B cell (primary cell): ENCODE measurements at regions not wholly inside any gene's neighbourhood (a gene's known extent, or its start where the extent isn't known, plus 50 kb on each side); places are given as distances from the start of the nearest gene placed in this dataset.

Source experiments
- ATAC-seq: fragments of 200-7000 bp; cut with Tn5 transposase; one replicate; pipeline ENCODE4 v1.10.0; 2021; ENCODE audit warnings: low read depth, mild to moderate bottlenecking, moderate number of reproducible peaks, moderate library complexity
- CTCF ChIA-PET: fragments of 350-600 bp; sonication (Branson Sonifier 250); formaldehyde crosslinking; loops from one replicate; lab custom pipeline; 2021; ENCODE audit warnings: antibody characterized with exemption, inconsistent platforms; lab: Charles Lee
- POLR2A ChIA-PET: fragments of 350-600 bp; sonication (Branson Sonifier 250); formaldehyde crosslinking; loops from one replicate; lab custom pipeline; 2021; ENCODE audit warnings: antibody characterized with exemption; lab: Charles Lee
- DNase-seq: peaks from one replicate; pipeline ENCODE4 v3.0.0; 2013
- H2AFZ ChIP-seq: 2 replicates; pipeline ENCODE4 v1.6.1; 2012; ENCODE audit warnings: mild to moderate bottlenecking, low read depth, low read length; ENCODE audit not compliant: insufficient read depth, poor library complexity, severe bottlenecking
- H3K27ac ChIP-seq, 2 donors: 1 replicate in 1 of 2; 2 replicates in 1 of 2; pipeline ENCODE4 v1.5.1; 2012 to 2013; ENCODE audit warnings: low read length in 2 of 2, mild to moderate bottlenecking in 2 of 2, moderate library complexity in 1 of 2
- H3K27me3 ChIP-seq, 4 experiments: fragments of 200-600 bp in 1 of 4; sonication (generic) in 1 of 4; replicated peaks in 1 of 4; 1 replicate in 2 of 4; 2 replicates in 2 of 4; pipeline versions ENCODE4 v1.6.1 to v1.7.0; 2013 to 2016; ENCODE audit warnings: low read length in 3 of 4, mild to moderate bottlenecking in 2 of 4, mixed read lengths in 1 of 4, moderate library complexity in 1 of 4; ENCODE audit not compliant: insufficient read depth in 4 of 4, control insufficient read depth in 3 of 4; ENCODE audit errors: control extremely low read depth in 1 of 4
- H3K36me3 ChIP-seq, 2 experiments: replicated peaks in 1 of 2; 1 replicate in 1 of 2; 2 replicates in 1 of 2; pipeline versions ENCODE4 v1.6.1 to v1.7.1; 2013; ENCODE audit warnings: low read length in 1 of 2; ENCODE audit not compliant: insufficient read depth in 2 of 2, control insufficient read depth in 1 of 2; ENCODE audit errors: control extremely low read depth in 1 of 2, extremely low read depth in 1 of 2
- H3K4me1 ChIP-seq, 2 donors: fragments of 200-600 bp in 1 of 2; sonication (generic) in 1 of 2; 1 replicate in 1 of 2; 2 replicates in 1 of 2; pipeline versions ENCODE4 v1.5.1 to v1.6.1; 2013 to 2017; ENCODE audit warnings: low read length in 2 of 2; ENCODE audit not compliant: control insufficient read depth in 2 of 2, insufficient read depth in 2 of 2
- H3K4me2 ChIP-seq: replicated peaks from 2 replicates; pipeline ENCODE3; 2012; ENCODE audit warnings: mild to moderate bottlenecking, low read depth, low read length; ENCODE audit not compliant: poor library complexity, severe bottlenecking
- H3K4me3 ChIP-seq, 5 experiments: fragments of 200-600 bp in 1 of 5; sonication (generic) in 1 of 5; 1 replicate in 3 of 5; 2 replicates in 2 of 5; pipeline versions ENCODE4 v1.5.1 to v1.7.0; 2011 to 2016; ENCODE audit warnings: low read length in 4 of 5, mild to moderate bottlenecking in 4 of 5, low read depth in 2 of 5, control low read depth in 1 of 5, moderate library complexity in 1 of 5; ENCODE audit not compliant: insufficient read depth in 1 of 5; ENCODE audit errors: control extremely low read depth in 1 of 5, extremely low read depth in 1 of 5
- H3K79me2 ChIP-seq: fragments of 200-600 bp; sonication (generic); one replicate; pipeline ENCODE4 v1.6.0; 2016; ENCODE audit warnings: low read length; ENCODE audit not compliant: control insufficient read depth, insufficient read depth
- H3K9ac ChIP-seq: fragments of 200-600 bp; sonication (generic); 2 replicates; pipeline ENCODE4 v1.6.1; 2017; ENCODE audit warnings: mild to moderate bottlenecking, low read length, moderate library complexity
- H3K9me3 ChIP-seq, 3 donors: one replicate each; pipeline versions ENCODE4 v1.6.1 to v1.7.1; 2013; ENCODE audit warnings: low read length in 2 of 3; ENCODE audit not compliant: control insufficient read depth in 2 of 3, insufficient read depth in 1 of 3; ENCODE audit errors: control extremely low read depth in 1 of 3
- H4K20me1 ChIP-seq: 2 replicates; pipeline ENCODE4 v1.6.0; 2012; ENCODE audit warnings: mild to moderate bottlenecking, low read length; ENCODE audit not compliant: insufficient read depth, control insufficient read depth, poor library complexity, severe bottlenecking
- H3K27ac Mint-ChIP-seq: one replicate; pipeline ENCODE4 v1.8.0; 2021; ENCODE audit warnings: mixed read lengths
- H3K27me3 Mint-ChIP-seq: one replicate; pipeline ENCODE4 v1.8.0; 2021; ENCODE audit warnings: mixed read lengths
- H3K4me1 Mint-ChIP-seq: one replicate; pipeline ENCODE4 v1.8.0; 2021; ENCODE audit warnings: mixed read lengths
- H3K4me3 Mint-ChIP-seq: one replicate; pipeline ENCODE4 v1.8.0; 2021; ENCODE audit warnings: mixed read lengths
- H3K9me3 Mint-ChIP-seq: one replicate; pipeline ENCODE4 v1.8.0; 2022; ENCODE audit warnings: mixed read lengths; ENCODE audit not compliant: insufficient read depth
- CTCF ChIP-seq: fragments of 200-600 bp; IDR thresholded peaks from one replicate; pipeline ENCODE4 v1.8.0; 2022; ENCODE audit warnings: antibody characterized with exemption, mild to moderate bottlenecking
- EZH2 ChIP-seq: IDR thresholded peaks from 2 replicates; pipeline ENCODE4 v1.6.1; 2012; ENCODE audit warnings: borderline replicate concordance, low read depth, mild to moderate bottlenecking, moderate library complexity, low read length; ENCODE audit not compliant: insufficient read depth, poor library complexity, severe bottlenecking
- WGBS: methylation state at CpG from one replicate; pipeline ENCODE4 v1.1.5; 2013; ENCODE audit warnings: missing lambda C conversion rate; ENCODE audit not compliant: insufficient coverage; 5-methylcytosine and 5-hydroxymethylcytosine counted together
- intact Hi-C: fragments of 100-400 bp; cut with micrococcal nuclease; formaldehyde crosslinking; loops from one replicate; pipeline ENCODE4 v1.10.0; 2022

- CTCF ChIA-PET = no interaction called here
Measured at GRCh38 chr2:118176601-118177000, 88.3 kb downstream of the INSIG2 start.

DNA sequence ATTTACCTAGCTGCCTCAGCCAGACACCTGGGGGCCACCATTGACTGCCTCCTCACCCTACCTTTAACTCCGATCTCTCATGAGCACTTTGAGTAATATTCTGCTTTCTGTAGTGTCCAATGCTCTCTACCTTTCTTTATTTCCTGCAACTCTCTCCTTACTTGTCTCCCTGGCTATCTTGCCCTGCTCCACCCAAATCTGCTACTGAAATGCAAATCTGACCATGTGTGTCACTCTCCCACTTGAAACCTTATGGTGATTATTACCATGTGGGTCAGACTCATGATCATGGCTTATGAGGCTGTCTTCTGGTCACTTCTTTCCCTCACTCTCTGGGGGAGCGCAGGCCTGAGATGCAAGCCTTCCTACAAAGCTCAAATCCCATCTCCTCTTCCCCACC is 83.3 kb downstream of the INSIG2 start:
- 89% methylated on average over 2 of the region's 2 CpGs for WGBS
- ATAC-seq = no peak
- Mint-ChIP-seq H3K4me3 (no peak overlapping the region), H3K27ac (no peak overlapping the region), H3K4me1 (no peaks in the 10 kb centered on the region), H3K27me3 (peaks cover 24% of the 10 kb centered on the region), H3K9me3 (no peaks in the 10 kb centered on the region)
- H3K9ac ChIP-seq = no peak overlapping the region
- no peak overlapping the region for H3K4me3 ChIP-seq
- no peaks in the 10 kb centered on the region for H3K36me3 ChIP-seq
- no peaks in the 10 kb centered on the region for H4K20me1 ChIP-seq
- H3K9me3 ChIP-seq = no peaks in the 10 kb centered on the region
- no peak overlapping the region for H3K27ac ChIP-seq
- ChIA-PET POLR2A (no interaction called here), CTCF (no interaction called here)
- intact Hi-C loops = no loop called here
- no peak overlapping the region for H3K4me2 ChIP-seq
- H3K27me3 ChIP-seq = peaks cover 0 to 20% (median 3%) of the 10 kb centered on the region in 4 experiments
- peaks cover 8% of the 10 kb centered on the region in 2 donors for H3K4me1 ChIP-seq
- H2AFZ ChIP-seq = no peak overlapping the region
- no peak for DNase-seq
- TF ChIP-seq EZH2 (no peak), CTCF (no peak)
- no peaks in the 10 kb centered on the region for H3K79me2 ChIP-seq

More at GRCh38 chr2:118176601-118177000, 88.3 kb downstream of the INSIG2 start:
- H4K20me1 ChIP-seq = no peaks in the 10 kb centered on the region
- Mint-ChIP-seq H3K9me3 (no peaks in the 10 kb centered on the region), H3K27me3 (peaks cover 40% of the 10 kb centered on the region), H3K4me1 (no peaks in the 10 kb centered on the region), H3K27ac (no peak overlapping the region), H3K4me3 (no peak overlapping the region)
- intact Hi-C loops = no loop called here
- peaks cover 0 to 16% (median 7%) of the 10 kb centered on the region in 4 experiments for H3K27me3 ChIP-seq
- H3K9ac ChIP-seq = no peak overlapping the region
- ATAC-seq (no peak), DNase-seq (no peak)
- no peak overlapping the region for H3K27ac ChIP-seq
- no peaks in the 10 kb centered on the region for H3K9me3 ChIP-seq
- H3K4me3 ChIP-seq = no peak overlapping the region
- H3K79me2 ChIP-seq = no peaks in the 10 kb centered on the region
- no peaks in the 10 kb centered on the region for H3K4me1 ChIP-seq
- no peak overlapping the region for H3K4me2 ChIP-seq
- TF ChIP-seq EZH2 = no peak
- TF ChIP-seq CTCF = no peak
- WGBS = 17% methylated on average over 1 of the region's 3 CpGs
- POLR2A ChIA-PET = no interaction called here
- no peak overlapping the region for H2AFZ ChIP-seq
- no peaks in the 10 kb centered on the region for H3K36me3 ChIP-seq
